ENCODE measurements at regions not wholly inside any gene's neighbourhood (a gene's known extent, or its start where the extent isn't known, plus 50 kb on each side); places are given as distances from the start of the nearest gene placed in this dataset.

DNA sequence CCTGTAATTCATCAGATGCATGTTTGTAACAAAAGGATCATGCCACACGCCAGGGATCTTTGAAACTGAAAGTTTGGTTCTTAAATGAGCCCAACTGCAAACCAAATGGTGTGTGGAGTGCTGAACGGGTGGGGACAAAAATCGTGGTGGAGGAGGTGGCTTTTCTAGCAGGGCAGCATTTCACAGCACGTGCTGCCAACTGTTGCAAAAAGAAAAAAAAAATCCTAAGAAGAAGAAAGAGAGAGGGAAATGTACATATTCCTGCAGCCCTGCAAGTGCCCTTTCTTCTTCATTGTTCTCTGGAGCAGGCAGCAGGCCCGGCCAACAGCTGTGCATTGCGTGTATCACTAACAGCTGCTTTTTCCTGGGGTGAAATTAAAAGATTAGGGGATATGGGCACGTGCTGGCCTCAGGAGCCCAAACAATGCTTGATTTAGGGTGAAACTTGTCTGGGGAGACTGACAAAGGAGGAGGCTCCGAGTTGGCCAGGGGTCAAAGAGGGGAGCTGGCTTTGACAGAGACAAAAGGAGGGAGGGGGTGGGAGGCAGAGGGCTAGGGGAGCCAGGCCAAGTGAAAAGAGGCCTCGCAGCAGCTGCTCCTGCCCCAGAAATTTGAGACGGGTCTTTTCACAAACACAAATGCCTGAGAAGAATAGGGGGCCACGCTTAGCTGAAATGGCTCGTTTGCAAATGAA lies 73.0 kb downstream of the GADD45G start:
- 44 to 45% methylated on average over 8 to 12 of the region's 12 CpGs for WGBS, 2 donors (ENCODE audit: low coverage in 1 of 2)
- Histone ChIP-seq H3K36me3 (no peaks in the 10 kb centered on the region), H3K27me3 (no peaks in the 10 kb centered on the region), H3K27ac (peak overlapping the region in 1 of 4 donors; percentile 54), H3K4me1 (peaks cover 6 to 37% (median 26%) of the 10 kb centered on the region in 4 donors), H3K9me3 (no peaks in the 10 kb centered on the region), H3K4me3 (no peak overlapping the region)
- TF ChIP-seq POLR2A (IDR thresholded peaks at IDR 0.05) (no peak), EP300 (IDR thresholded peaks at IDR 0.05; ENCODE audit: low read depth) (no peak), POLR2AphosphoS5 (IDR thresholded peaks at IDR 0.05) (no peak)
- TF ChIP-seq, protein P1, sequence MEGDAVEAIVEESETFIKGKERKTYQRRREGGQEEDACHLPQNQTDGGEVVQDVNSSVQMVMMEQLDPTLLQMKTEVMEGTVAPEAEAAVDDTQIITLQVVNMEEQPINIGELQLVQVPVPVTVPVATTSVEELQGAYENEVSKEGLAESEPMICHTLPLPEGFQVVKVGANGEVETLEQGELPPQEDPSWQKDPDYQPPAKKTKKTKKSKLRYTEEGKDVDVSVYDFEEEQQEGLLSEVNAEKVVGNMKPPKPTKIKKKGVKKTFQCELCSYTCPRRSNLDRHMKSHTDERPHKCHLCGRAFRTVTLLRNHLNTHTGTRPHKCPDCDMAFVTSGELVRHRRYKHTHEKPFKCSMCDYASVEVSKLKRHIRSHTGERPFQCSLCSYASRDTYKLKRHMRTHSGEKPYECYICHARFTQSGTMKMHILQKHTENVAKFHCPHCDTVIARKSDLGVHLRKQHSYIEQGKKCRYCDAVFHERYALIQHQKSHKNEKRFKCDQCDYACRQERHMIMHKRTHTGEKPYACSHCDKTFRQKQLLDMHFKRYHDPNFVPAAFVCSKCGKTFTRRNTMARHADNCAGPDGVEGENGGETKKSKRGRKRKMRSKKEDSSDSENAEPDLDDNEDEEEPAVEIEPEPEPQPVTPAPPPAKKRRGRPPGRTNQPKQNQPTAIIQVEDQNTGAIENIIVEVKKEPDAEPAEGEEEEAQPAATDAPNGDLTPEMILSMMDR (IDR thresholded peaks at IDR 0.05), result no peak
- DNase-seq, result no peak
- in situ Hi-C loops (cut with MboI; ENCODE audit: low pct_ligation_motif_present in 1 of 4, low pct_unique_long_range_greater_than_20kb in 1 of 4, low sequenced_read_pairs in 3 of 4), result no loop called here
- intact Hi-C loops (cut with DNase I; ENCODE audit: low total_unique reads), result no loop called here

DNA sequence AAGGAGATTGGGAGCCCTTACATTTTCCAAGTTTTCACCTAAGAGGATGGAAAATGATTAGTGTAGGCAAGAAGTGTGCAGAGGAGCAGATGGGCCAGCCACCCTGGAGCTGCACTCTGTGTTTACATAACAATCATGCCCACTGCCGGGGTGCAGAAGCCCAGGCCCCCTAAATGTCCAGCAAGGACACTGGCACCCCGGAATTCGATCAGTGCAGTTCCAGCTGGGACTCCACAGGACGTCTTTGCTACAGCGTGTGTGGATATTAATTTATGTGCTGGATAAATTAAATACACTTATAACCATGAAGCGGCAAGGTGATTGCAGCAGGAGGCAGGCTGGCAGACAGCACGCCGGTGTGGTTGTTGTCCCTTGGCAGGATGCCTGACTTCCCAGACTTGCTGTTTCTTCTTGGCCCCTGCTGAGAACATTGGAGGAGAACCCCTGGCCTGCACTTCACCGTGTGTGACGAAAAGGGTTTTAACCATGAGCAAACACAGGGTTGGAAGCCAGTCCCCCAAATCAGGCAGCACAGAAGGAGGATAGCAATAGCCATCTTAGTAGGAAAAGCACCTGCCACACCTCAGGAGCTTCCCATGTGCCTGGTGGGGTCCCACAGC lies 73.7 kb downstream of the GADD45G start:
- DNase-seq, result no peak
- intact Hi-C loops (cut with DNase I; ENCODE audit: low total_unique reads), result no loop called here
- WGBS, 2 donors (ENCODE audit: low coverage in 1 of 2), result 57 to 82% methylated on average over 3 to 10 of the region's 10 CpGs
- no peaks in the 10 kb centered on the region for H3K9me3 ChIP-seq
- H3K4me3 ChIP-seq, result no peak overlapping the region
- TF ChIP-seq POLR2AphosphoS5 (IDR thresholded peaks at IDR 0.05) (no peak), POLR2A (IDR thresholded peaks at IDR 0.05) (no peak), EP300 (IDR thresholded peaks at IDR 0.05; ENCODE audit: low read depth) (no peak)
- TF ChIP-seq, protein P1 (IDR thresholded peaks at IDR 0.05), result no peak
- H3K4me1 ChIP-seq, result peaks cover 6 to 37% (median 26%) of the 10 kb centered on the region in 4 donors
- H3K36me3 ChIP-seq, result no peaks in the 10 kb centered on the region
- H3K27ac ChIP-seq, result peak overlapping the region in 1 of 4 donors; percentile 1
- in situ Hi-C loops (cut with MboI; ENCODE audit: low pct_ligation_motif_present in 1 of 4, low pct_unique_long_range_greater_than_20kb in 1 of 4, low sequenced_read_pairs in 3 of 4), result no loop called here
- no peaks in the 10 kb centered on the region for H3K27me3 ChIP-seq

DNA sequence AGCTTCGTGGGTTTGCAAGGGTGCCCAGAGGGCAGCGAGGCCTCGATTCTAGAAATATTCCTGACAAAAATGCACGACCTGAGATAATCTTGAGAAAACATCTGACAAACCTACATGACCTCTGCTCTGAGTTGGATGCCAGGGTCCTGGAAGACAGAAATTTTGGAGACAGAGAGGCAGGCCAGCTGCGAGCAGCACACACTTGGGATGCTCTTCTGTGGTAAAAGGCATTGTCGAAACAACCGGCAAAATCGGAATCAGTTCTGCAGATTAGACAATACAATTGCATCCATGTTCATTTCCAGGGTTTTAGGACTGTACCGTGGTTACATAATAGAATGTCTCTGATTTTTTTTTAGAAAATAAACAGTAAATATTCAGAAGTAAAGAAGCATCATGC lies 74.2 kb downstream of the GADD45G start:
- 81 to 91% methylated on average over 8 to 9 of the region's 9 CpGs for WGBS, 2 donors (ENCODE audit: low coverage in 1 of 2)

DNA sequence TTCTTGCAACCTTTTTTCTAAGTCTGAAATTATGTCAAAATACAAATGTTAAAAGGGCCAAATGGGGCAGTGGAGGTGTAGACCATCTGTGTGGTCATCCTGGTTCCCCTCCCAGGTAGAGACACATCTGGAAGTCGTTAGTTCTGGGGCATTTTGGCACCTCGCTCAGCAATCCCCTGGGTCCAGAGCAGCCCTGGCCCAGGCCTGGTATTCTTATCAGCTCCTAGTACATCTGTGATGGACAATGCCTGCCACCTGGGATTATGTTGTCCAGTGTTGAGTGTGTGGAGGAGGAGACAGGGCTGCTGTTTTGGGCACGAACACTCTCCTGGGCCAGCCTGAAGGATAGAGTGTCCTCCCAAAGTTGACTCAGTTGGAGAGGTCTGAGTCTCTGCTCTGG lies 74.8 kb downstream of the GADD45G start:
- WGBS, 2 donors (ENCODE audit: low coverage in 1 of 2), result 80% methylated on average over 3 of the region's 3 CpGs; no CpG with 5 or more reads in 1 of the 2 donors
- Histone ChIP-seq H3K9me3 (no peaks in the 10 kb centered on the region), H3K27ac (no peak overlapping the region), H3K4me1 (peaks cover 6 to 37% (median 26%) of the 10 kb centered on the region in 4 donors), H3K4me3 (no peak overlapping the region), H3K27me3 (no peaks in the 10 kb centered on the region), H3K36me3 (no peaks in the 10 kb centered on the region)
- in situ Hi-C loops (cut with MboI; ENCODE audit: low pct_ligation_motif_present in 1 of 4, low pct_unique_long_range_greater_than_20kb in 1 of 4, low sequenced_read_pairs in 3 of 4) (no loop called here), intact Hi-C loops (cut with DNase I; ENCODE audit: low total_unique reads) (no loop called here)
- no peak for DNase-seq
- no peak for TF ChIP-seq EP300 (IDR thresholded peaks at IDR 0.05; ENCODE audit: low read depth)
- TF ChIP-seq, protein P1 (IDR thresholded peaks at IDR 0.05), result no peak

More for the DNA sequence above, 74.2 kb downstream of the GADD45G start:
- no peak overlapping the region for H3K4me3 ChIP-seq
- DNase-seq, result no peak
- no peak for TF ChIP-seq EP300 (IDR thresholded peaks at IDR 0.05; ENCODE audit: low read depth)
- no peak for TF ChIP-seq POLR2A (IDR thresholded peaks at IDR 0.05)
- in situ Hi-C loops (cut with MboI; ENCODE audit: low pct_ligation_motif_present in 1 of 4, low pct_unique_long_range_greater_than_20kb in 1 of 4, low sequenced_read_pairs in 3 of 4), result no loop called here
- H3K9me3 ChIP-seq, result no peaks in the 10 kb centered on the region
- intact Hi-C loops (cut with DNase I; ENCODE audit: low total_unique reads), result no loop called here
- H3K27ac ChIP-seq, result no peak overlapping the region
- H3K36me3 ChIP-seq, result no peaks in the 10 kb centered on the region
- no peaks in the 10 kb centered on the region for H3K27me3 ChIP-seq
- peaks cover 6 to 37% (median 26%) of the 10 kb centered on the region in 4 donors for H3K4me1 ChIP-seq
